ENCODE measurements at regions not wholly inside any gene's neighbourhood (a gene's known extent, or its start where the extent isn't known, plus 50 kb on each side); places are given as distances from the start of the nearest gene placed in this dataset.
"Not testable (repeated sequence)": the region's sequence is repeated elsewhere in the genome, so short reads cannot be mapped to it uniquely, and the experiment has no call there.

- not testable (repeated sequence) for TF ChIP-seq CTCF, POLR2A (IDR thresholded peaks at IDR 0.05)
These were observed 1287.4 kb upstream of the TMEM132C start for GRCh38 chr12:126979564-126979963.
